Suprapubic skin (tissue), 4 donors: ENCODE measurements at regions not wholly inside any gene's neighbourhood (a gene's known extent, or its start where the extent isn't known, plus 50 kb on each side); places are given as distances from the start of the nearest gene placed in this dataset.

ENCODE experiments used
- DNase-seq, 2 donors: peaks; one replicate each; pipeline ENCODE4 v3.0.0-alpha.2; 2019; ENCODE audit warnings: low spot score in 2 of 2
- H3K27ac ChIP-seq: fragments of 200-600 bp; sonication (generic); one replicate; pipeline ENCODE4 v1.5.1; 2019
- H3K27me3 ChIP-seq: fragments of 200-600 bp; sonication (generic); one replicate; pipeline ENCODE4 v1.5.1; 2019
- H3K36me3 ChIP-seq: fragments of 200-600 bp; sonication (generic); one replicate; pipeline ENCODE4 v1.5.1; 2019
- H3K4me1 ChIP-seq: fragments of 200-600 bp; sonication (generic); one replicate; pipeline ENCODE4 v1.5.1; 2019
- H3K4me3 ChIP-seq: fragments of 200-600 bp; sonication (generic); one replicate; pipeline ENCODE4 v1.5.1; 2019; ENCODE audit warnings: mild to moderate bottlenecking
- H3K9me3 ChIP-seq: fragments of 200-600 bp; sonication (generic); one replicate; pipeline ENCODE4 v1.5.1; 2019
- EP300 ChIP-seq: sonication (generic); formaldehyde crosslinking; IDR thresholded peaks from one replicate; pipeline ENCODE4 v1.6.1; 2017; ENCODE audit warnings: antibody characterized with exemption
- POLR2A ChIP-seq, 2 donors: fragments of 450-650 bp; IDR thresholded peaks; one replicate each; pipeline ENCODE4 v1.6.1; 2017; ENCODE audit warnings: antibody characterized with exemption in 2 of 2, mild to moderate bottlenecking in 2 of 2, moderate library complexity in 2 of 2
- POLR2AphosphoS5 ChIP-seq, 3 donors: sonication (generic); formaldehyde crosslinking; IDR thresholded peaks; one replicate each; pipeline ENCODE4 v1.6.1; 2017; ENCODE audit warnings: antibody characterized with exemption in 3 of 3
- WGBS: methylation state at CpG from one replicate; pipeline ENCODE4 v1.1.5; 2018; 5-methylcytosine and 5-hydroxymethylcytosine counted together
- TF ChIP-seq, protein P1 (sequence below), 2 donors: fragments of 200-600 bp in 1 of 2; fragments of 450-650 bp in 1 of 2; sonication (generic) in 1 of 2; IDR thresholded peaks; one replicate each; pipeline ENCODE4 v1.5.1; 2016 to 2019; ENCODE audit warnings: antibody characterized with exemption in 2 of 2, mild to moderate bottlenecking in 1 of 2, moderate library complexity in 1 of 2

DNA sequence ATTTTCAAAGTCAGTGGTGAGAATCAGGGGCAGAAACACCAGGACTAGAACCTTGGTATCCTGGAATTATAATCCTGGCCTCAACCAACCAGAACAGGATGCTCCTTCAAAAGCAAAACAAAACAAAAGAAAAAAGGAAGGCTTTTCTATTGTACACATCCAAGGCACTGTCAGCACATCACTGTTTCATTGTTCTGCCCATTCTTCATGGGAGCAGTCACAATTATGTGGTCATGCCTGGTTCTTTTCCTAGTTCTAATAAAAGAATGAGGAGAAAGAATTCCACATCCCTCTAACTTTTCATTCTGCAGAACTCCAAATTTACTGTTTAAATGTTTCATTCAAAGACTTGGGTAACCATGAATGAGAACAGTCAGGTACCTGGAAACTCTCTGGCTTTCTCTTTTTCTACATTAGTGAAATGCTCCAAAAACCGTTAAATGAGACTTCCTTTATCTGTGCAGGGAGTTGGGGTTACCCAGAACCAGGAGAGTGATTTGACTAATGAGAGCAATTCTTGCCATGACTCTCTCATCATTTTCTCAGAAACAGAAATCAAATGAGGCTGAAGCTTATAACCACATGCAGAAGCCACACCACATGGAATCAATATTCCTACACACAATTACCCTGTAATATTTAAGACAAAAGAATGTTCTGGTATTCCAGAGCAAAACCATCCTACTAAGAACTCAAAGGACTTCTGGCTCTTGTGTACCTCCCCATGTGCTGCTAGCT is 110.9 kb upstream of the CCDC150 start:
- 68% methylated on average over 1 of the region's 1 CpG for WGBS
- Histone ChIP-seq H3K4me1 (no peaks in the 10 kb centered on the region), H3K4me3 (no peak overlapping the region), H3K27me3 (no peaks in the 10 kb centered on the region), H3K36me3 (no peaks in the 10 kb centered on the region), H3K9me3 (no peaks in the 10 kb centered on the region), H3K27ac (no peak overlapping the region)
- no peak for DNase-seq
- no peak for TF ChIP-seq POLR2AphosphoS5 (IDR thresholded peaks at IDR 0.05)

DNA sequence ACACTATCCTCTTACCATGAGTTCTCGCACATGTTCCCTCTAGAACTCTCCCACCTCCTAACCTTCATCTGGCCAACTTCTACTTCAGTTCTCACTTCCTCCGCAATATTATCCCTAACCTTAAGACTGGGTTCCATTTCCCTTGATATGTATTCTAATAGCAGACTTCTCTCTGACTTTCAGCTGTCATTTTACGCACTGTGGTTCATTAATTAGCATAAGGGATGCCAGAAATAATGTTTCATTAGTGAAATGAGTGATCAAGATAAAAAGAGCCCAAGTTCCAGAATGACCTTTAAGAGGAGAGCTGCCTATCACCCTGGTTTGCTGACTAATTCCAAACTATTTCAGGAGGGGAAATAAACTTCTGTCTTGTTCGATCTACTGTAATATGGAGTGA is 108.6 kb upstream of the CCDC150 start:
- no peaks in the 10 kb centered on the region for H3K9me3 ChIP-seq
- TF ChIP-seq POLR2AphosphoS5 (IDR thresholded peaks at IDR 0.05) = no peak
- H3K27me3 ChIP-seq = no peaks in the 10 kb centered on the region
- WGBS = 98% methylated on average over 4 of the region's 4 CpGs
- no peaks in the 10 kb centered on the region for H3K4me1 ChIP-seq
- no peaks in the 10 kb centered on the region for H3K36me3 ChIP-seq
- no peak overlapping the region for H3K4me3 ChIP-seq
- DNase-seq = no peak
- no peak overlapping the region for H3K27ac ChIP-seq

DNA sequence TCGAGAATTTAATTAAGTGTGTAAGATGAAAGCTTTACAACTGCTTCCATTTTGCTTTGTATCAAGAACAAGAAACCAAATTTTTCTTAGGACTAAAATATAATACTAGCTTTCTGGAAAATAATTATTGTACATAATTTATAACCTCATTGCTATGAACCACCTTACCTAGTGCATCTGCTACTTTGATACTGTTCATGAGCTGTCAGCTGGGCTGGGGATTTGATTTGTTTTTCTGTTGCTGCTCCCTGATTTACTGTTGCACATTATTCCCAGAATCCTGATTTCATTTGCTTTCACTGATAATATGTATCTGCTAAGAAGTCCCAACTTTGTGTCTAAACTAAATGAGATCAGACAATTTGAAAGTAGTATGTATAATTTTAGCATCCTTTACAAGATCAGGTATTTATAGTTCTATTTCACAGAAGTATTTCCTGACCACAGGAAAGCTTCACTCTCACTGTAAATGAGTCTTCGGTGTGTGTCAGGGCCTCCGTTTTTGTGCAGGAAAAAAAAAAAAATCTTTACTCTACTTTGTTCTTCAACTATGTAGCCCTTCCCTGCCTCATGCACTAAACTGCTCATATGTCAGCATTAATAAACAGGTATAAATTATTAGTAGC is 105.6 kb upstream of the CCDC150 start:
- Histone ChIP-seq H3K36me3 (no peaks in the 10 kb centered on the region), H3K4me3 (no peak overlapping the region), H3K27ac (no peak overlapping the region), H3K9me3 (no peaks in the 10 kb centered on the region), H3K27me3 (no peaks in the 10 kb centered on the region), H3K4me1 (peaks cover 8% of the 10 kb centered on the region)
- no peak for TF ChIP-seq POLR2A (IDR thresholded peaks at IDR 0.05)
- TF ChIP-seq POLR2AphosphoS5 (IDR thresholded peaks at IDR 0.05) = no peak
- TF ChIP-seq EP300 = no peak
- TF ChIP-seq, protein P1, sequence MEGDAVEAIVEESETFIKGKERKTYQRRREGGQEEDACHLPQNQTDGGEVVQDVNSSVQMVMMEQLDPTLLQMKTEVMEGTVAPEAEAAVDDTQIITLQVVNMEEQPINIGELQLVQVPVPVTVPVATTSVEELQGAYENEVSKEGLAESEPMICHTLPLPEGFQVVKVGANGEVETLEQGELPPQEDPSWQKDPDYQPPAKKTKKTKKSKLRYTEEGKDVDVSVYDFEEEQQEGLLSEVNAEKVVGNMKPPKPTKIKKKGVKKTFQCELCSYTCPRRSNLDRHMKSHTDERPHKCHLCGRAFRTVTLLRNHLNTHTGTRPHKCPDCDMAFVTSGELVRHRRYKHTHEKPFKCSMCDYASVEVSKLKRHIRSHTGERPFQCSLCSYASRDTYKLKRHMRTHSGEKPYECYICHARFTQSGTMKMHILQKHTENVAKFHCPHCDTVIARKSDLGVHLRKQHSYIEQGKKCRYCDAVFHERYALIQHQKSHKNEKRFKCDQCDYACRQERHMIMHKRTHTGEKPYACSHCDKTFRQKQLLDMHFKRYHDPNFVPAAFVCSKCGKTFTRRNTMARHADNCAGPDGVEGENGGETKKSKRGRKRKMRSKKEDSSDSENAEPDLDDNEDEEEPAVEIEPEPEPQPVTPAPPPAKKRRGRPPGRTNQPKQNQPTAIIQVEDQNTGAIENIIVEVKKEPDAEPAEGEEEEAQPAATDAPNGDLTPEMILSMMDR (IDR thresholded peaks at IDR 0.05) = no peak
- WGBS = 83% methylated on average over 3 of the region's 3 CpGs
- DNase-seq = no peak

DNA sequence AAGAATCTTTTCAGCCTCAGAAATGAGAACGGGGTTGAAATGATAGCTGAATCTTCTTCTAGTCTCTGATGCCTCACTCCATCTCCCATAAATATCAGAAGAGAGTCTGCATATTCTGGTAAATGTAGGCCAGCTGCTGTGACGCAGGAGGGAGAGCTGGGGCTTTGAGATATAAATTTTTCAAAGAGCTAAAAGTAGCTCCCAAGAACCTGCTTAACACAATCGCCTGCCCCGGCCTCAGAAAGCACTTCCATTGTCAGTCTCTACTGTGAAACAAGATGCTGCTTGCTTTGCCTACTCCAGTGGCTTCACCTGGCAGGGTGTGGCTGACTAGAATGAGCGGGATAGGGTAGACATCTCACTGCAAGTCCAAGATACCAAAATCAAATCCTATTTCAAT is 105.0 kb upstream of the CCDC150 start:
- TF ChIP-seq POLR2AphosphoS5 (IDR thresholded peaks at IDR 0.05) (no peak), POLR2A (IDR thresholded peaks at IDR 0.05) (no peak), EP300 (no peak)
- TF ChIP-seq, protein P1 (IDR thresholded peaks at IDR 0.05) = no peak
- H3K36me3 ChIP-seq = no peaks in the 10 kb centered on the region
- WGBS = 65% methylated on average over 5 of the region's 5 CpGs

DNA sequence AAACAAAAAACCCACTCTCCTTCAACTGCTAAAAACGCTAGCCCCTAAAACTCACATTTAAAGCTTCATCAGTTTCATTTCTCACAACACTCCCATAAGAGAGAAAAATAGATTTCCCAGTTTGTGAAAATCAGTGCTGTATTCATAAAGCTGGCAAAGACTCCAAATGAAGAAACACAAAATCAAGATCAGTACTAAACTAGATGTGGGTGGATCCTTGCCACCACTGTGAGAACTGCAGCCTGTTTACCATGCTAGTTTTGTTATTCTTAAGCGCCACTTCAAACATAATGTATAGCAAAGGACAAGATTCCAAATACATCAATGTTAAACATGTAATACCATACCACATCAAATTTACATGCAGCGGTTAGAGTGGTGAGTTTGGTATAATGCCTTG is 104.5 kb upstream of the CCDC150 start:
- Histone ChIP-seq H3K4me3 (no peak overlapping the region), H3K4me1 (peaks cover 8% of the 10 kb centered on the region), H3K27me3 (no peaks in the 10 kb centered on the region), H3K9me3 (no peaks in the 10 kb centered on the region), H3K27ac (no peak overlapping the region), H3K36me3 (no peaks in the 10 kb centered on the region)
- WGBS = 89% methylated on average over 3 of the region's 3 CpGs
- TF ChIP-seq, protein P1 (IDR thresholded peaks at IDR 0.05) = no peak
- no peak for TF ChIP-seq POLR2A (IDR thresholded peaks at IDR 0.05)
- TF ChIP-seq EP300 = no peak
- no peak for TF ChIP-seq POLR2AphosphoS5 (IDR thresholded peaks at IDR 0.05)
- no peak for DNase-seq

More for the DNA sequence above, 105.0 kb upstream of the CCDC150 start:
- Histone ChIP-seq H3K27me3 (no peaks in the 10 kb centered on the region), H3K4me1 (peaks cover 8% of the 10 kb centered on the region), H3K4me3 (no peak overlapping the region), H3K27ac (no peak overlapping the region), H3K9me3 (no peaks in the 10 kb centered on the region)
- DNase-seq = no peak

DNA sequence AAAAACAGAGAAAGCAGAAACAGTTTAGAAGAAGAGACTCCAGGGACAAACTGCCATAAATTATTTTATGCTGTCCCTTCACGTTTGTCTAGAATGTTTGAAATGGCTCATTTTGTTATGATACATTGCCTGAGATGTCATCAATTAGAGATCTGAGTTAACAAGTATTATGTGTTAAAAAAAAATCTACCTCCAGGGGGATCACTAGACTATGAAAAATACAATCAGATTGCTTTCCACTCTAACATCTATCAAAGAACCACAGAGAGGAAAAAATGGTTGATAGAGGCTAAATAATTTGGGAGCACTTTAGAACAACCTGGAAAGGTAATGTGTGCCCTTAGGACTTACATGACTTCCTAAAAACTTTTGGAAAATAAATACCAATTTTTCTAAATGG is 103.8 kb upstream of the CCDC150 start:
- DNase-seq = no peak
- no peak for TF ChIP-seq EP300
- TF ChIP-seq POLR2AphosphoS5 (IDR thresholded peaks at IDR 0.05) = no peak
- no peak for TF ChIP-seq POLR2A (IDR thresholded peaks at IDR 0.05)
- TF ChIP-seq, protein P1 (IDR thresholded peaks at IDR 0.05) = no peak
- H3K27ac ChIP-seq = no peak overlapping the region
- H3K9me3 ChIP-seq = no peaks in the 10 kb centered on the region
- H3K27me3 ChIP-seq = no peaks in the 10 kb centered on the region
- 24% methylated on average over 1 of the region's 1 CpG for WGBS
- H3K4me1 ChIP-seq = peaks cover 8% of the 10 kb centered on the region
- H3K4me3 ChIP-seq = no peak overlapping the region
- H3K36me3 ChIP-seq = no peaks in the 10 kb centered on the region
